ENCODE measurements at regions not wholly inside any gene's neighbourhood (a gene's known extent, or its start where the extent isn't known, plus 50 kb on each side); places are given as distances from the start of the nearest gene placed in this dataset.
"Not testable (repeated sequence)": the region's sequence is repeated elsewhere in the genome, so short reads cannot be mapped to it uniquely, and the experiment has no call there.

GRCh38 chr3:156068151-156068550 lies 52.2 kb upstream of the KCNAB1 start:
- DNase-seq; H3K4me1 Mint-ChIP-seq (ENCODE audit: low read depth in 2 of 2); H3K4me3 Mint-ChIP-seq; H3K27ac Mint-ChIP-seq; H3K9me3 Mint-ChIP-seq; H3K36me3 Mint-ChIP-seq (ENCODE audit: insufficient read depth); ATAC-seq (replicated peaks): not testable (repeated sequence)
- H3K27me3 Mint-ChIP-seq = peaks cover 21 to 57% of the 10 kb centered on the region in 2 donors

- Mint-ChIP-seq H3K36me3 (ENCODE audit: insufficient read depth) (no peaks in the 10 kb centered on the region), H3K4me1 (ENCODE audit: low read depth in 2 of 2) (peaks cover 0 to 1% of the 10 kb centered on the region in 2 donors), H3K4me3 (no peak overlapping the region), H3K27me3 (peaks cover 31 to 54% of the 10 kb centered on the region in 2 donors), H3K9me3 (no peaks in the 10 kb centered on the region), H3K27ac (no peak overlapping the region)
- DNase-seq = no peak
- ATAC-seq (replicated peaks) = no peak
These were observed 50.4 kb upstream of the KCNAB1 start for GRCh38 chr3:156070028-156070427.

Measured in effector memory CD8-positive, alpha-beta T cell (primary cell).